Sigmoid colon (tissue), 4 donors: ENCODE measurements at regions not wholly inside any gene's neighbourhood (a gene's known extent, or its start where the extent isn't known, plus 50 kb on each side); places are given as distances from the start of the nearest gene placed in this dataset.

Source experiments
- EP300 ChIP-seq, 4 donors: sonication (generic); formaldehyde crosslinking; IDR thresholded peaks; one replicate each; pipeline ENCODE4 v1.6.1; 2017; ENCODE audit warnings: antibody characterized with exemption in 4 of 4
- POLR2A ChIP-seq, 2 donors: fragments of 450-650 bp; IDR thresholded peaks; one replicate each; pipeline ENCODE4 v1.6.1; 2016; ENCODE audit warnings: antibody characterized with exemption in 2 of 2, mild to moderate bottlenecking in 2 of 2, moderate library complexity in 2 of 2
- POLR2AphosphoS5 ChIP-seq, 4 donors: sonication (generic); formaldehyde crosslinking; IDR thresholded peaks; one replicate each; pipeline ENCODE4 v1.6.1; 2017; ENCODE audit warnings: antibody characterized with exemption in 4 of 4
- TF ChIP-seq, protein P1 (sequence below), 4 experiments: fragments of 450-650 bp in 3 of 4; fragments of 200-600 bp in 1 of 4; IDR thresholded peaks; one replicate each; pipeline ENCODE4 v1.5.1; 2016 to 2019; ENCODE audit warnings: antibody characterized with exemption in 4 of 4, mild to moderate bottlenecking in 3 of 4, moderate library complexity in 2 of 4

- TF ChIP-seq, protein P1, sequence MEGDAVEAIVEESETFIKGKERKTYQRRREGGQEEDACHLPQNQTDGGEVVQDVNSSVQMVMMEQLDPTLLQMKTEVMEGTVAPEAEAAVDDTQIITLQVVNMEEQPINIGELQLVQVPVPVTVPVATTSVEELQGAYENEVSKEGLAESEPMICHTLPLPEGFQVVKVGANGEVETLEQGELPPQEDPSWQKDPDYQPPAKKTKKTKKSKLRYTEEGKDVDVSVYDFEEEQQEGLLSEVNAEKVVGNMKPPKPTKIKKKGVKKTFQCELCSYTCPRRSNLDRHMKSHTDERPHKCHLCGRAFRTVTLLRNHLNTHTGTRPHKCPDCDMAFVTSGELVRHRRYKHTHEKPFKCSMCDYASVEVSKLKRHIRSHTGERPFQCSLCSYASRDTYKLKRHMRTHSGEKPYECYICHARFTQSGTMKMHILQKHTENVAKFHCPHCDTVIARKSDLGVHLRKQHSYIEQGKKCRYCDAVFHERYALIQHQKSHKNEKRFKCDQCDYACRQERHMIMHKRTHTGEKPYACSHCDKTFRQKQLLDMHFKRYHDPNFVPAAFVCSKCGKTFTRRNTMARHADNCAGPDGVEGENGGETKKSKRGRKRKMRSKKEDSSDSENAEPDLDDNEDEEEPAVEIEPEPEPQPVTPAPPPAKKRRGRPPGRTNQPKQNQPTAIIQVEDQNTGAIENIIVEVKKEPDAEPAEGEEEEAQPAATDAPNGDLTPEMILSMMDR (IDR thresholded peaks at IDR 0.05) = no peak
- TF ChIP-seq EP300 (IDR thresholded peaks at IDR 0.05) = no peak
- no peak for TF ChIP-seq POLR2A (IDR thresholded peaks at IDR 0.05)
- no peak for TF ChIP-seq POLR2AphosphoS5 (IDR thresholded peaks at IDR 0.05)
These were observed 269.0 kb upstream of the ADAMTS9 start for GRCh38 chr3:64956711-64957325.
